LoVo (cell line): ENCODE measurements at regions not wholly inside any gene's neighbourhood (a gene's known extent, or its start where the extent isn't known, plus 50 kb on each side); places are given as distances from the start of the nearest gene placed in this dataset.

Source experiments
- DNase-seq: peaks from one replicate; pipeline ENCODE4 v3.0.0-alpha.2; 2016; ENCODE audit warnings: low spot score

GRCh38 chr6:21381331-21381963 is 212.1 kb upstream of the SOX4 start:
- peak; percentile 77 for DNase-seq

- DNase-seq = no peak
Measured at GRCh38 chr6:21382821-21383449, 210.6 kb upstream of the SOX4 start.

- DNase-seq = no peak
Measured at GRCh38 chr6:21383450-21384085, 210.0 kb upstream of the SOX4 start.

- no peak for DNase-seq
Measured at GRCh38 chr6:21384216-21384615, 209.3 kb upstream of the SOX4 start.

- peak; percentile 76 for DNase-seq
Measured at GRCh38 chr6:21386744-21387143, 206.8 kb upstream of the SOX4 start.

GRCh38 chr6:21390532-21391213 is 202.9 kb upstream of the SOX4 start:
- DNase-seq = no peak

- DNase-seq = no peak
Measured at GRCh38 chr6:21392177-21392576, 201.4 kb upstream of the SOX4 start.

GRCh38 chr6:21393441-21394165 is 199.9 kb upstream of the SOX4 start:
- no peak for DNase-seq

GRCh38 chr6:21395121-21395520 is 198.4 kb upstream of the SOX4 start:
- no peak for DNase-seq

GRCh38 chr6:21396313-21396712 is 197.2 kb upstream of the SOX4 start:
- no peak for DNase-seq

GRCh38 chr6:21398741-21399325 is 194.7 kb upstream of the SOX4 start:
- no peak for DNase-seq

GRCh38 chr6:21402368-21402767 is 191.2 kb upstream of the SOX4 start:
- no peak for DNase-seq

GRCh38 chr6:21404577-21404976 is 189.0 kb upstream of the SOX4 start:
- DNase-seq = no peak

GRCh38 chr6:21406316-21406715 is 187.2 kb upstream of the SOX4 start:
- no peak for DNase-seq

GRCh38 chr6:21409231-21409630 is 184.3 kb upstream of the SOX4 start:
- no peak for DNase-seq

GRCh38 chr6:21413428-21413827 is 180.1 kb upstream of the SOX4 start:
- DNase-seq = no peak

GRCh38 chr6:21414065-21414464 is 179.5 kb upstream of the SOX4 start:
- DNase-seq = no peak

GRCh38 chr6:21420146-21420878 is 173.2 kb upstream of the SOX4 start:
- no peak for DNase-seq

- DNase-seq = no peak
Measured at GRCh38 chr6:21420926-21421325, 172.6 kb upstream of the SOX4 start.

GRCh38 chr6:21423106-21423854 is 170.3 kb upstream of the SOX4 start:
- no peak for DNase-seq
